ENCODE measurements at regions not wholly inside any gene's neighbourhood (a gene's known extent, or its start where the extent isn't known, plus 50 kb on each side); places are given as distances from the start of the nearest gene placed in this dataset.
"Not testable (repeated sequence)": the region's sequence is repeated elsewhere in the genome, so short reads cannot be mapped to it uniquely, and the experiment has no call there.

DNA sequence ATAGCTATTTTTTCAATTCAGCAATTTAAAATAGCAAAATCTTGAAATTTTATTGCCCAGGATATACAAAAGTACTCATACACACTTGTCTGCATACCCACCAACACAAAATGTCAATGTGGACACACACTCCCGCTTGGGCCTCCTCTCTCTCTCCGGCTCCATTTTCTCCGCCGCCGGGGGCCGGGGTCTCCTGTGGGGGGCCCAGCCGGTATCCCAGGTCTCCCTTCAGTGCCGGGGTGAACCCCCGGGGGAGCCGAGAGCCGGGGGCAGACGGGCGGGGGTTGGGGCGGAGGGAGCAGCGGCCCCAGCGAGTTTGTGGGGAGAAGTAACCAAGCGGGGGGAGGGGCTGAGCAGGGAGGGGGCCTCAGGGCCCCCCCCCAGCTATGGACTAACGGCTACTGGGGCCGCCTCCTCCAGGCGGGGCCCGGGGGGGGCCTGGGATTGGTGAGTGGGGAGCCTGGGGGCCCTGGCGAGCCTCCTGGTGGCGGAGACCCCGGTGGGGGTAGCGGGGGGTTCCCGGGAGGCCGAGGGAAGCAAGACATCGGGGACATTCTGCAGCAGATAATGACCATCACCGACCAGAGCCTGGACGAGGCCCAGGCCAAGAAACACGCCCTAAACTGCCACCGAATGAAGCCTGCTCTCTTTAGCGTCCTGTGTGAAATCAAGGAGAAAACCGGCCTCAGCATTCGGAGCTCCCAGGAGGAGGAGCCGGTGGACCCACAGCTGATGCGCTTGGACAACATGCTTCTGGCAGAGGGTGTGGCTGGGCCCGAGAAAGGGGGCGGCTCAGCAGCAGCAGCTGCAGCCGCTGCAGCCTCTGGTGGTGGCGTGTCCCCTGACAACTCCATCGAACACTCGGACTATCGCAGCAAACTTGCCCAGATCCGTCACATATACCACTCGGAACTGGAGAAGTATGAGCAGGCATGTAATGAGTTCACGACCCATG lies 56.6 kb downstream of the CHST2 start:
- DNase-seq (ENCODE audit: low spot score) = not testable (repeated sequence)

DNA sequence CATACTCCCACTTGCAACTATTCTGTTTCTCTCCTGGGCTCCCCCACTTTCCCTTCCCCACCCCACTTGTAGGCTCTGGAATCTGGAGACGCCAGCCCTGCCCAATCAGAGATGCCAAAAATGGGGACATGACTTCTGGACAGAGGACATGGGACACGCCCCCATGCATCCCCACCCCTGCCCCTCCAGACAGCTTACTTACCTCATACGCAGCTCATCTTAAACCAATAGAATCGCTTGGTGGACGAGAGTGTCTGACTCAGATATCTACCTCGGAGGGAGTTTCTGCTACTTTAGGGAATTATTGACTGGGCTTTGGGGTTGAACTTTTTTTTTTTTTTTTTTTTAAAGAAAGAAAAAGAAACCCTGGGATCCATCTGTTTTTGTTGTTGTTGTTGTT lies 58.4 kb downstream of the CHST2 start:
- DNase-seq (ENCODE audit: low spot score) = not testable (repeated sequence)

DNA sequence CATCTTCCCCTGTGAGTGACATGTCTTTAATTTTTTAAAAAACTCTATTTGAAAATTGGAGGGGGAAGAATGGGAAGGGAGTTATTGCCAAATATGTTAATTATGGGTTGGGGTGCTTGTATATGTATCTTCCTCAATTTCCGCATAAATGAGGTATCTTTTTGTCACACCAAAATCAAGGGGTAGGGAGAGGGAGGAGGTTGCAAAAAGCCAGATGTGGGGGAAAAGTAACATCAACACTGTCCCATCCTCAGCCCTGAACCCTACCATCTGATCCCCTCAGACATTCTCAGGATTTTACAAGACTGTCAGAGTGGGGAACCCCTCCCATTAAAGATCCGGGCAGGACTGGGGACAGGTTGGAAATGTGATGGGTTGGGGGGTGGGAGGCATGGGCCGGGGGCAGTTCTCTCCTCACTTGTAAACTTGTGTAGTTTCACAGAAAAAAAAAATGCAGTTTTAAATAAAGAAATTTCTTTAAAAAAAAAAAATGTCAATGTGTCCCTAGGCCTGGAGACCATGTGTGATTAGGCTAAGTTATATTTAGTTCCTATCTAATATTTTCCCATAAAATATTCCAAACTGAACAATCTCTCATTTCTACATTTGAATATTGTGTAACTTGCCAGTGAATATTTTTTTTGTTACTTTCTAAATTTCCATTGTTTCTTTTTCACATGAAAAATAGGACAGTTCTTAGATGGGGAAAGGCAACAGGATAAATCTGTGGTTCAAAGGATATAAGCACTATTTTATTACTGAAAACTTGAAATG lies 59.4 kb downstream of the CHST2 start:
- DNase-seq (ENCODE audit: low spot score) = not testable (repeated sequence)

DNA sequence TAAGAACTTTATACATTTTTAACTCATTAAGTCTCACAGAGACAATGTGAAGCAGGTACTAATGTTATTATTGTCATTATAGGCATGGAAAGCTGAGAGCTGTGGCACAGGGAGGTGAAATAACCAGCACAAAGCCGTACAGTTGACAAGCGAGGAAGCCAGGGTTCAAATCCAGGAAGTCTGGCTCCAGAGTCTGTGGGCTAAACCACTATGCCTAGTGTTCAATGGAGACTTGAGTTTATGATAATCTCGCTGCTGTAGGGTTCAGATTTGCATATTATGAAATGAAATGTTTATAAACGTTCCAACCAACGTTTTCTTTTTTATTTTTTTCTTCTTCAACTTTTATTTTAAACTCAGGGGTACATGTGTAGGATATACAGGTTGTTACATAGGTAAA lies 60.0 kb downstream of the CHST2 start:
- DNase-seq (ENCODE audit: low spot score) = no peak

DNA sequence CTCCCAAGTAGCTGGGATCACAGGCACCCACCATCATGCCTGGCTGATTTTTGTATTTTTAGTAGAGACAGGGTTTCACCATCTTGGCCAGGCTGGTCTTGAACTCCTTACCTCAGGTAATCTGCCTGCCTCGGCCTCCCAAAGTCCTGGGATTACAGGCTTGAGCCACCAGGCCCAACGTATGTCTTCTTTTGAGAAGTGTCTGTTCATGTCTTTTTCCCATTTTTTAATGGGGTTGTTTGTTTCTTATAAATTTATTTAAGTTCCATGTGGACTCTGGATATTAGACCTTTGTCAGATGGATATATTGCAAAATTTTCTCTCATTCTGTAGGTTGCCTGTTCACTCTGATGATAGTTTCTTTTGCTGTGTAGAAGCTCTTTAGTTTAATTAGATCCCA lies 61.3 kb downstream of the CHST2 start:
- DNase-seq (ENCODE audit: low spot score) = not testable (repeated sequence)

DNA sequence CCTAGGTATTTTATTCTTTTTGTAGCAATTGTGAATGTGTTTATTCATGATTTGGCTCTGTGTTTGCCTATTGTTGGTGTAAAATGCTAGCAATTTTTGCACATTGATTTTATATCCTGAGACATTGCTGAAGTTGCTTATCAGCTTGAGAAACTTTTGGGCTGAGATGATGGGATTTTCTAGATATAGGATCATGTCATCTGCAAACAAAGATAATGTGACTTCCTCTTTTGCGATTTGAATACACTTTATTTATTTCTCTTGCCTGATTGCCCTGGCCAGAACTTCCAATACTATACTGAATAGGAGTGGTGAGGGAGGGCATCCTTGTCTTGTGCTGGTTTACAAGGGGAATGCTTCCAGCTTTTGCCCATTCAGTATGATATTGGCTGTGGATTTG lies 62.4 kb downstream of the CHST2 start:
- DNase-seq (ENCODE audit: low spot score) = not testable (repeated sequence)

DNA sequence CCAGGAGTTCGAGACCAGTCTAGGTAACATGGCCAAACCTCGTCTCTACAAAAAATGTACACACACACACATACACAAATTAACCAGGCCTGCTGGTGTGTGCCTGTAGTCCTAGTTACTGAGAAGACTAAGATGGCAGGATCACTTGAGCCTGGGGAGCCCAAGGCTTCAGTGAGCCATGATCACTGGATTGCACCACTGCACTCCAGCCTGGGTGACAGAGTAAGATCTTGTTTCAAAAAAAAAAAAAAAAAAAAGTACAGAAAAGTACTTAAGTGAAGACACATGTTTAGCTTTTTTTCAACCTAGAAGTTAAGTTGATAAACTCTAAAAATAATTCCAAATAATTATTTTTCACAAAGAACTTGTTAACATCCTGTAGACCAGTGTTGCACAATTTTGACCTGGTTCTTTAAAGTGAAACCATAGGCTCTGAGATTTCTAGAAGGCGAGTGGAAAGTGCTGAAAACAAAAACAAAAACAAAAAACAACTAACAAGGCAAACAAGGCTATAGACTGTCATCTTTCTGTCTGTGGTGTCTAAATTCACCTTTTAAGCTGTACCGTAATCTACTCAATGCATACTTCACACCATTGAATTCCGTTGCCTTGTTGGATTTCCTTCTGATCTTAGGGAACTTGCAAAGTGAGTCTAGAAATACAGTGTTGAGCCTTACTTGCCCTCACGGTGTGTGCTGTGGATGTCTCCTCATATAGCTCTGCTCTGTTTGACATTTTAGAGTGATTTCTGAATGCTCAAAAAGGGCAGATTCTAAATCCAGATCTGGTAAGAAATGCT lies 63.5 kb downstream of the CHST2 start:
- DNase-seq (ENCODE audit: low spot score) = no peak

- no peak for DNase-seq (ENCODE audit: low spot score)
Observed at GRCh38 chr3:143183665-143183964, 64.0 kb downstream of the CHST2 start.

DNA sequence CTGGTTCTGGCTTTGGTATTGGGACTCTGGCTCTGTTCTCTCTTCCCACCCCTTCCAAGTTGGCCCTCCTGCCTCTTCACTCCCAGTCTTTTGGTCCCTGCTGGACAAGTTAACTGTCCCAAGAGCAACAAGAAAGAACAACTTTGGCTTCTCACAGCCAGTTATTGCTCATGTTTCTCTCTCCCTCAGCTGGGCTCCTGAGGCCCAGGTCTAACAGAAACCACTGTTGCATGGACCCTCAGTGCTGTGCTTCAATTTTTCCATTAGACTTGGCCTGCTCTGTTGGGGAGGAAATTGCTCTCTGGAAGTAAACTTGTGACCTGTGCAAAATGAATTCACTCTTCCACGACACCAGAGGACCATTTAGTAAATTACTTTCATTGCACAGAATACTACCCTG lies 64.5 kb downstream of the CHST2 start:
- DNase-seq (ENCODE audit: low spot score) = no peak

DNA sequence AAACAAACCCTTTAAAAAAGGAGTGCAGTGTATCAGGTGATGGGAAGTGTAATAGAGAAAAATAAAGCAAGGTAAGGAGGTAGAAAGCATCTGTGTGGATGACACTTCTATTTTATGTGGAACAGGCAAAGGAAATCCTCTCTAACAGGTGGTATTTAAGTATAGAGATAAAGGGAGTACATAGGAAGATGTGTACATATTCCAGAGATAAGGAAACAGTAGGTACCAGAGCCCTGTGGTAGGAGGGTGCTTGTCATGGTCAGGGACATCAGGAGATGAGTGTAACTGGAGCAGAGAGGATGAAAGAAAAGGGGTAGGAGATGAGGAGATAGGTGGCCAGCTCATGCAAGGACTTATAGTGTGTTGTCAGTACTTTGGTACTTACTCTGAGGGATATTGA lies 65.8 kb downstream of the CHST2 start:
- DNase-seq (ENCODE audit: low spot score) = no peak

GRCh38 chr3:143187111-143187510 lies 67.5 kb downstream of the CHST2 start:
- DNase-seq (ENCODE audit: low spot score) = no peak

GRCh38 chr3:143188881-143189280 lies 69.3 kb downstream of the CHST2 start:
- no peak for DNase-seq (ENCODE audit: low spot score)

- no peak for DNase-seq (ENCODE audit: low spot score)
Observed at GRCh38 chr3:143190101-143190500, 70.5 kb downstream of the CHST2 start.

- DNase-seq (ENCODE audit: low spot score) = no peak
Observed at GRCh38 chr3:143192193-143192592, 72.6 kb downstream of the CHST2 start.

DNA sequence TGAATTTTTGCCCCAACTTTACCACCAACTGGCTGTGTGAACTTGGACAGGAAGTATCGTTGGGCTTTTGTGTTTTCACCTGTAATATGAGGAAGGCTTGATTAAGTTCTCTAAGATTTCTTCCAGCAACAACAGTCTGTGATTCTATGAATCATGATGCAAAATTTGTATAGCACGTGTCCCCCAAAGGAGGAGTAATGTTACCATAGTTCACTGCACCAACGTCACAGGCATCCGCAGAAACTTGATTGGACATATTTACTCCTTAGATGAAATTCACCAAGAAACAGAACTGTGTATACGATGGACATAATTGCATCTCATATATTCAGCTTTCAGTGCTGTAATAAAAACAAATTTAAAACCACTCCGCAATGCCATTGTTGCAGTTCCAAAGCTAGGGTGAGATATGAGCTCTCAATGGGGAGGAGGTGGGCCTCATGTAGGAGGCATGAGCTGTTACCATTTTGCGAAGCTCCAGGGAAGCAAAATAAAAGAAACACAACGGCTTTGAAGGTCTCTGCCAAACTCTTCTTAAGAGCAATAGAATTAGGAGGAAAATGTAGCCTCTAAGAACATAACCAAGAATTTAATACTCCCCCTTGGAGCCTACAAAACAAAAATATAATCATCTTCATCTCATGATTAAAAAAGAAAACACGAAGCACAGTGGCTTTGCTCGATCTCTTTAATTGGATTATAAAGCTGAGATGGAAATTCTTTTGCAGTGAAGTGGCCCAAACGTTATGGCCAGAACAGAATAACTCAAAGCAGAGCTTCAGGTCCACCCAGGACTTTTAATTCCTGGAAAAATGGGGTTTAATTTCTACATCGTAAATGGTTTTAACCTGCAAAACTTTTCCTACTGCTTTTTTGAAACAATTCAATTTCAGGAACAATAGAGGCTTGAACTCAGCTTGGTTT lies 80.7 kb downstream of the CHST2 start:
- DNase-seq (ENCODE audit: low spot score) = no peak

DNA sequence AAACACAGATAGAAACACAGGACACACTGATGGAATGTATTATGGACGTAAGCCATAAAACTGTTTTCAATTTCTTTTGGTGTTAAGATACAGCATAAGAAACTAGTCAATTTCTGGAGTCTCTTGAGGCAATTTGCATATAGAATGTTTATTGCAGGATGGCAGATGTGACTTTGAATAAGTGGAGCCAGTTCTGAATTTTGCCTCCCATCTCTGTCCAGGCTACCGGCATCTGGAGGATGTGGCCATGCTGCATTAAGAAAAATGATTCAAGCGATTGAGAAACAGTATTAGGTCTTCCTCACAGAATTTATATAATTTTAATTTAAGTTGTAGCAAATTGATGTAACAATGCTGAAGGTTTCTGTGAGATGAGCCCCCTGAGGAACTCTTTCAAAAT lies 81.5 kb downstream of the CHST2 start:
- DNase-seq (ENCODE audit: low spot score) = no peak

DNA sequence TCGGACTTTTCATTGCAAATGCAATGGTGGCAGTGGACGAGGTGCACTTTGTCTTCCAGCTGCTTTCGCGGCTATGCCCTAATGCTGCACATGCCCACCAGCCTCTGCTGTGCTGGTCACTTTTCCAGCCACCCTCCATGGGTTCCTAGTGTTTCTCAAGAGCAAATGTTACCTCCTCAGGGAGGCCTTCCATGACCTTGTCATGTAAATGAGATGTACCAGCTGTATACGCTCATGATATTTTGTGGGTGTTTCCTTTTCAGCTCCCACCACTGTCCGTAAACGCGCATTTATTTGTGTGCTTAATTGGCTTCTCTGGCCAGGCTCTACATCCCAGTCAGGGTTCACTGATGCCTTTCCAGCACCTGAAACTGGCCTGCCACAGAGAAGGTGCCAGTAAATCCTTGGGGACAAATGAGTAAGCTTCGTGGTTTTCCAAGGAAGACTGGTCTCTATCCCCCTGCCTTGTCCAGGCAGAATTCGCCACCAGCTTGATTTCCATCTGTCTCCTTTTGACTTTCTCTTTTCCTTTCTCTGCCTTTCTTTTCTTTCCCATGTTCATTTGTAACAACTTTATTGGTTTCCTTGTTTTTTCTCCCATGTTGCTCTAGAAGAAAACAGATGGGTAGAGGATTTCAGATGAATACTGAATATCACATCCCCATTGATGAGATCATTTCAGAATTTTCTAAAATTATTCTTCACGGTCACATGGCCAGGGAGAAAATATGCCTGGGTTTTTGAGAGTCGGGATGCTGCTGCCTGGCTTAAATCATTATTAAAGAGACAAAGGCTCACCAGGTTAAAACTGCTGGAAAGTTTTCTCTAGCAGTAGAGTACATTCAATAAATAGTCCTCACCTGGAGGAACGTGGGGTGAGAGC lies 82.5 kb downstream of the CHST2 start:
- DNase-seq (ENCODE audit: low spot score) = no peak

GRCh38 chr3:143203142-143203541 lies 83.6 kb downstream of the CHST2 start:
- DNase-seq (ENCODE audit: low spot score) = no peak

- no peak for DNase-seq (ENCODE audit: low spot score)
Observed at GRCh38 chr3:143203848-143204247, 84.3 kb downstream of the CHST2 start.

DNA sequence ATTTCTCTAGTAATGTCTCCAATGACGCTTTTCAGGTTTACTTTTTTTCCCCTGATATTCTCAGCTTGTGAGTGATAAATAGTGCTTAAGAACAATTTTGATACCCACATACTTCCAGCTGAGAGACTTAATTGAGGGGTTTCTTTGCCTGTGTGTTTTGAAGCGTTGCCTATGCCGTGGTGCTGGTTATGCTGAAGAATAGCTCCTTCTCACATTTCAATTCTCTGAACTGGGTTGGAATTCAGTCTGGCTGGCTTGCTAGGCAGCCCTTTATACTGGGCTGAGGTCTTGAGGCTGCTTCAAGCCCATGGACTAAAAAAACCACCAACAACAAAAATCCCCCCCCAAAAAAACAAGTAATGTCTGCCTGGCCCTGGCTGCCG lies 87.4 kb downstream of the CHST2 start:
- DNase-seq (ENCODE audit: low spot score) = no peak

Data from pons (tissue), 1 donor.